ENCODE measurements at regions not wholly inside any gene's neighbourhood (a gene's known extent, or its start where the extent isn't known, plus 50 kb on each side); places are given as distances from the start of the nearest gene placed in this dataset.
A peak's percentile ranks its signal among the peaks of the same experiment; 100 is the strongest.

- DNase-seq (ENCODE audit: low read depth), result no peak
- in situ Hi-C loops (cut with HindIII; ENCODE audit: low pct_unique_long_range_greater_than_20kb, low sequenced_read_pairs), result no loop called here
These were observed 1185.7 kb upstream of the TSPY4 start for GRCh38 chrY:8151561-8151960.

DNA sequence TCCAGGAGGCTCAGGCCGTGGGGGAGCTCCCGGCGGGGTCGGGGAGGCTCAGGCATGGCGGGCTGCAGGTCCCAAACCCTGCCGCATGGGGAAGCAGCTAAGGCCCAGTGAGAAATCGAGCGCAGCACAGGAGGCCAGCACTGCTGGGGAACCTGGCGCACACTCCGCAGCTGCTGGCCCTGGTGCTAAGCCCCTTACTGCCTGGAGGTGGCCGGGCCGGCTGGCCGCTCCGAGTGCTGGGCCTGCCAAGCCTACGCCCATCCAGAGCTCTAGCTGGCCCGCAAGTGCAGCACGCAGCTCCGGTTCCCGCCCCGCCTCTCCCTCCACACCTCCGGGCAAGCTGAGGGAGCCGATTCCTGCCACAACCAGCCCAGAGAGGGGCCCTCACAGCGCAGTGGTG lies 1208.7 kb upstream of the TSPY4 start:
- DNase-seq (ENCODE audit: low read depth), result no peak
- in situ Hi-C loops (cut with HindIII; ENCODE audit: low pct_unique_long_range_greater_than_20kb, low sequenced_read_pairs), result no loop called here

GRCh38 chrY:8125907-8126571 lies 1211.2 kb upstream of the TSPY4 start:
- DNase-seq (ENCODE audit: low read depth), result peak; percentile 66
- in situ Hi-C loops (cut with HindIII; ENCODE audit: low pct_unique_long_range_greater_than_20kb, low sequenced_read_pairs), result no loop called here

GRCh38 chrY:8121825-8122224 lies 1210.3 kb upstream of the AMELY start:
- in situ Hi-C loops (cut with HindIII; ENCODE audit: low pct_unique_long_range_greater_than_20kb, low sequenced_read_pairs), result no loop called here
- DNase-seq (ENCODE audit: low read depth), result peak; percentile 19

DNA sequence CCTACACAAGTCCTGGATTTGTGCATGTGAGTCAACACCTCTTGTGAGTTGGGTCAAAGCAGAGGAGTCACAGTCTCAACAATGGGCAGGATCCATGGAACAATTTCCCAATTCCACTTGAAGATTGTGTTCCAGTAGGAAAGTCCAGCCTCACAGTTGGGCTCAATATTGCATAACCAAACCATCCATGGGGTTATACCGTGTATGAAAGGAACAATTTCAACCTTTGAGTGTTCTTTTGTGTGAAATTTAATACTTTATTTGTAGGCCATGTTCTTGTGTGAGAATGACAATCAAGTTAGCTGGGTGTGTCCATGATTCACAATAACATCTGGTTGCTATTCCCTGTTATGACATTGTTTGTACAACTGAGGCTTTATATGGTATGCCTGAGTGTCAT lies 1182.9 kb upstream of the AMELY start:
- no peak for DNase-seq (ENCODE audit: low read depth)
- in situ Hi-C loops (cut with HindIII; ENCODE audit: low pct_unique_long_range_greater_than_20kb, low sequenced_read_pairs), result no loop called here

GRCh38 chrY:8092926-8093325 lies 1181.4 kb upstream of the AMELY start:
- no peak for DNase-seq (ENCODE audit: low read depth)
- in situ Hi-C loops (cut with HindIII; ENCODE audit: low pct_unique_long_range_greater_than_20kb, low sequenced_read_pairs), result no loop called here

GRCh38 chrY:8085925-8086324 lies 1174.4 kb upstream of the AMELY start:
- in situ Hi-C loops (cut with HindIII; ENCODE audit: low pct_unique_long_range_greater_than_20kb, low sequenced_read_pairs), result no loop called here
- DNase-seq (ENCODE audit: low read depth), result peak; percentile 4

DNA sequence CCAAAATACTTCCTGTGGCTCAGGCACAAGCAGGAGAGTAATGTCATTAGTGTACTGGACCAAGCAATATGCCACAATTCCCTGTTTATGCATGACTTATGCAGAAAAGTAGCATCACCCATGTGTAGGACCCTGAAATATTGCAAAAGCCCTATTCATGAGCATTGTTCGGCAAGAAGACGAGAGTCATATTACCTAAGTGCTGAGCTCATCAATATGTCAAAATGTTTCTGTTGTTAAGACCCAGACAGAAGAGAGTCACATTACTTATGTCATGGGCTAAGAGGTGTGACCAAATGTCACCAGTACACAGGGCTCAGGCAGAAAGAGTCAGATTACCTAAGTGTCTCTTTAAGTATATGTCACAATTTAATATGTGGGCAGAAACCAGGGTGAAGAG lies 1172.6 kb upstream of the AMELY start:
- in situ Hi-C loops (cut with HindIII; ENCODE audit: low pct_unique_long_range_greater_than_20kb, low sequenced_read_pairs), result no loop called here
- no peak for DNase-seq (ENCODE audit: low read depth)

GRCh38 chrY:8081151-8081550 lies 1169.6 kb upstream of the AMELY start:
- in situ Hi-C loops (cut with HindIII; ENCODE audit: low pct_unique_long_range_greater_than_20kb, low sequenced_read_pairs), result no loop called here
- no peak for DNase-seq (ENCODE audit: low read depth)

DNA sequence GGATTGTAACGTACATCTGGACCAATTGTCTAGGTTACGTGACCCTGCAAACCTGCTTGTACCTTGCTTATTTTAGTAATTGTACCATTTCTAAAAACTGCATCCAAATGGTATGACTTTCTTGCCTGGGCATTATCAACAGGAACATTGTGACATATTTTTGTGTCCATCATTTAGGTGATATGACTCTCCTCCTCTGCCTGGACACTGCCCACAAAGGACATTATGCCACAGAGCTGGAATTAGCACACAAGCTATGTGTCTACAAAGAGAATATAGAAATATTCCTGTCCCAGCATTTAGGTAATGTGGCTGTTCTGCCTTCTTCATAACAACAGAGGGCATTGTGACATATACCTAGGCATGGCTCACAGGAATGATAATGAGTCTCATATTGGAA lies 1153.7 kb upstream of the AMELY start:
- in situ Hi-C loops (cut with HindIII; ENCODE audit: low pct_unique_long_range_greater_than_20kb, low sequenced_read_pairs), result no loop called here
- DNase-seq (ENCODE audit: low read depth), result no peak

DNA sequence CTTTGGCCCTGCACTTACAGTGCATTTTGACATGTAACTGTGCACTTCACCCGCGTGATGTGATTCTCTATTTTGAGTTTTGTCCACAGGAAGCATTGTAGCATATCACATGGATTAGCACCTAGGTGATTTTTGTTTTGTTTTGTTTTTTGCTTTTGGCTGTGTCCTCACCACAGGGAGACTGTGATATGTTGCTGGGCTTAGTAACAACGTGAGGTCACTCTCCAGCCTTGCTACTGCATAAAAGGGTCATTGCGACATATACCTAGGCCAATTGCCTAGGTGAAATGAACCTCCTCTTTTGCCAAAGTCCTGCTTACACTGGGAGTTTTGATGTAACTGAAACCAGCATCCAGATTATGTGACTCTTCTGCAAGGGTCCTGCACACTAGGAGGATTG lies 1152.9 kb upstream of the AMELY start:
- in situ Hi-C loops (cut with HindIII; ENCODE audit: low pct_unique_long_range_greater_than_20kb, low sequenced_read_pairs), result no loop called here

DNA sequence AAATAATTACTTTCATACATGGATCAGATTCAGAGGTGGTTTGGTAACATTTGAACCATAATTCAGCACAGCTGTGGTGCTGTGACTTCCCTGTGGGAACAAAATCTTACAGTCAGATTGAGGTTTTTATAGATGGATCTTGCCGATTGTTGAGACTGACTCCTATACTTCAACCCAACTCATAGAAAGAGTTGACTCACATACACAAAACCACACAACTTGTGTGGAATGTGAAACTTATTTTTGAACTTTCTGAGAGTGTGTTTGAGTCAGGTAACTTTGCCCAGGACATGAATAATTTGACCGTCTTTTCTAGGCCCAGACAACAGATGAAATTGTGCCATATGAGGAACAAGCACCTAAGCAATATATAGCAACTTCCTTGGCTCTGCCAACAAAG lies 1152.4 kb upstream of the AMELY start:
- in situ Hi-C loops (cut with HindIII; ENCODE audit: low pct_unique_long_range_greater_than_20kb, low sequenced_read_pairs), result no loop called here

More for the DNA sequence above, 1152.9 kb upstream of the AMELY start:
- DNase-seq (ENCODE audit: low read depth), result no peak

GRCh38 chrY:8058613-8059012 lies 1147.1 kb upstream of the AMELY start:
- no peak for DNase-seq (ENCODE audit: low read depth)

More for the DNA sequence above, 1152.4 kb upstream of the AMELY start:
- DNase-seq (ENCODE audit: low read depth), result no peak

DNA sequence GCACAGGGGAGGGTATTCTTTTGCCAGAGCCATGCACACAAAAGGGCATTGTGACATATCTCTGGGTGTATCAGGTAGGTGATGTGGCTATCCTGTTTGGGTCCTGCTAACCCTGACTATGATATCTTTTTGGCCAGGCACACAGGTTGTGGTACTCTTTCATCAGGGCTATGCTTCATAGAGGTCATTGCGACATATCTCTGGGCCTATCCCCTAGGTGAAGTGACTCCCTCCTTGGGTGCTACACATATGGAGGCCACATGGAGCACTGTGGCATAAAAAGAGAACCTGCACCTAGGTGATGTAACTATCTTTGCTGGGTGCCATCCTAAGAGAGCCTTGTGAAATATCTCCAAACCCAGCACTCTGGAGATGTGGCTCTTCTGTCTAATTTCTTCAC lies 1139.8 kb upstream of the AMELY start:
- no peak for DNase-seq (ENCODE audit: low read depth)
- in situ Hi-C loops (cut with HindIII; ENCODE audit: low pct_unique_long_range_greater_than_20kb, low sequenced_read_pairs), result no loop called here

More at GRCh38 chrY:8058613-8059012, 1147.1 kb upstream of the AMELY start:
- in situ Hi-C loops (cut with HindIII; ENCODE audit: low pct_unique_long_range_greater_than_20kb, low sequenced_read_pairs), result no loop called here

DNA sequence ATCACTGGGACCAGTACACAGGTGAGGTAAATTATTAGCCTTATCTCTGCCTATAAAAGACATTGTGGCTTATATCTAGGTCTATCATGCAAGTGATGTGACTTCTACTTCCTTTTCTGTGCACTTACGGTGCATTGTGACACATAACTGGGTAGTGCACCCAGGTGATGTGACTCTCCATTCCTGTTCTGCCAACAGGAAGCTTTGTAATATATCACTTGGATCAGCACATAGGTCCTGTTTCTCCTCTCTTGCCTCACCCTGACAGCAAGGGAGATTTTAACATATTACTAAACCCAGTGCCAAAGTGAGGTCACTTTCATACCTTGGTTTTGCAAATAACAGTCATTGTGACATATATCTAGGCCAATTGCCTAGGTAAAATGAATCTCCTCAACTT lies 1129.7 kb upstream of the AMELY start:
- DNase-seq (ENCODE audit: low read depth), result no peak
- in situ Hi-C loops (cut with HindIII; ENCODE audit: low pct_unique_long_range_greater_than_20kb, low sequenced_read_pairs), result no loop called here

- no peak for DNase-seq (ENCODE audit: low read depth)
- in situ Hi-C loops (cut with HindIII; ENCODE audit: low pct_unique_long_range_greater_than_20kb, low sequenced_read_pairs), result no loop called here
These were observed 1125.0 kb upstream of the AMELY start for GRCh38 chrY:8036563-8036962.

- in situ Hi-C loops (cut with HindIII; ENCODE audit: low pct_unique_long_range_greater_than_20kb, low sequenced_read_pairs), result no loop called here
These were observed 1124.1 kb upstream of the AMELY start for GRCh38 chrY:8035653-8036052.

DNA sequence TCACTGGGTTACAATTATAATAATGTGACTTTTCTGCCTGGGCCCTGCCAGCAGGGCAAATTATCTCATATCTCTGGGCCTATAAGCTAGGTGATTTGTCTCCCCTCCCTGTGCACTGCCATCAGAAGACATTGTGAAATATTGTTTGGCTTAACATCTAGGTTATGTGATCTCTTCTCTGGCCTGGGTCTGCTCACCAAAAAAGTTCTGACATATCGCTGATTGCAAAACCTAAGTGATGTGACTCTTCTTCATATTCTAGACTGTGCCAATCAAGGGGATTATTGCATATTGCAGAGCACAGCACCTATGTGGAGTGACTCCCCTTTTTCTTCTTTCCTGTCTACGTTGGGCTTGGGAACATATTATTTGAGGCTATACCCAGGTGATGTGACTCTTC lies 1123.1 kb upstream of the AMELY start:
- in situ Hi-C loops (cut with HindIII; ENCODE audit: low pct_unique_long_range_greater_than_20kb, low sequenced_read_pairs), result no loop called here
- DNase-seq (ENCODE audit: low read depth), result no peak

More at GRCh38 chrY:8035653-8036052, 1124.1 kb upstream of the AMELY start:
- DNase-seq (ENCODE audit: low read depth), result no peak

DNA sequence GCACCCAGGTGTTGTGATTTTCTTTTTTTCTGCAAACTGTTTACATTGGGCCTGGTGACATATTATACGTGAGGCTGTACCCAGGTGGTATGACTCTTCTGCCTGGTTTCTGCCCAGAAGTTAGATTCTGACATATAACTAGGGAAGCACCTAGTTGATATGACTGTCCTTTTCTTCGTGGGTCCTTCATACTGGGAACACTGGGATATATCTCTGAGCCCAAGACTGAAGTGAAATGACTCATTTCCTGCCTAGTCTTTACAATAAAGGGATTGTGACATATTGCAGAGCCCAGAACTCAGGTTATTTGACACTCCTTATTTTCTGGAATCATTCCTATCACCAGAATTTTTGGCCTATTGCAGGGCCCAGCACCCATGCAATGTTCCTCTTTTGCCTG lies 1121.6 kb upstream of the AMELY start:
- DNase-seq (ENCODE audit: low read depth), result no peak

GRCh38 chrY:8020540-8020939 lies 1109.0 kb upstream of the AMELY start:
- DNase-seq (ENCODE audit: low read depth), result no peak
- in situ Hi-C loops (cut with HindIII; ENCODE audit: low pct_unique_long_range_greater_than_20kb, low sequenced_read_pairs), result no loop called here

More for the DNA sequence above, 1121.6 kb upstream of the AMELY start:
- in situ Hi-C loops (cut with HindIII; ENCODE audit: low pct_unique_long_range_greater_than_20kb, low sequenced_read_pairs), result no loop called here

Measured in Caki2 (cell line).